Skeletal muscle tissue (tissue), 3 donors: ENCODE measurements at regions not wholly inside any gene's neighbourhood (a gene's known extent, or its start where the extent isn't known, plus 50 kb on each side); places are given as distances from the start of the nearest gene placed in this dataset.

Source experiments
- H3K27ac ChIP-seq: one replicate; pipeline ENCODE4 v1.7.0; 2013; ENCODE audit warnings: mild to moderate bottlenecking, low read depth, low read length, inconsistent platforms
- H3K27me3 ChIP-seq, 3 donors: one replicate each; pipeline ENCODE4 v1.7.0; 2013; ENCODE audit warnings: low read length in 3 of 3; ENCODE audit not compliant: control insufficient read depth in 3 of 3, insufficient read depth in 3 of 3
- H3K36me3 ChIP-seq, 3 donors: one replicate each; pipeline ENCODE4 v1.7.0; 2013; ENCODE audit warnings: low read length in 3 of 3; ENCODE audit not compliant: control insufficient read depth in 3 of 3, insufficient read depth in 3 of 3
- H3K4me1 ChIP-seq, 3 donors: one replicate each; pipeline ENCODE4 v1.7.0; 2013; ENCODE audit warnings: low read length in 3 of 3, mild to moderate bottlenecking in 3 of 3; ENCODE audit not compliant: control insufficient read depth in 3 of 3, insufficient read depth in 3 of 3
- H3K4me3 ChIP-seq, 3 donors: one replicate each; pipeline ENCODE4 v1.7.0; 2013; ENCODE audit warnings: low read length in 3 of 3
- H3K9ac ChIP-seq, 3 donors: one replicate each; pipeline ENCODE4 v1.7.0; 2013; ENCODE audit warnings: low read length in 3 of 3, mild to moderate bottlenecking in 3 of 3, moderate library complexity in 2 of 3, low read depth in 1 of 3
- H3K9me3 ChIP-seq, 3 donors: one replicate each; pipeline ENCODE4 v1.7.0; 2013; ENCODE audit warnings: low read length in 3 of 3; ENCODE audit not compliant: control insufficient read depth in 3 of 3
- donor health status: Osteomylitis.

DNA sequence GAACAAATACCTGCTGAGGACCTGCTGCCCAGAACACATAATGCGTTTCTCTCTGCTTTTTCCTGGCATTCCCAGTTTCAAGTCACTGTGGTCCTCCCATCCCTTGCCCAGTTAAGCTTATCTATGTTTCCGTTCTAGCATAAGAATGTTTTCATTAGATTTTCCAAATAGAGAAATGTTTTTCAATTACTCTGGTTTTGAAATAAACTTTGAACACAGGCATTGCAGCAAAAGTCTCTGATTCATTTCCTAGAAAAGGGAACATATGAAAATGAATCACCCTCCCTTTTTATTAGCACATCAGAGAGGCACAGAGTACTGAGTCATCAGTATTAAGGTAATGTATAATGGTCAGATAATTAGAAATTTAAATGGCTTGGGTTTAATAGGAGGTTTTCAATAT is 201.1 kb upstream of the TMEM260 start:
- Histone ChIP-seq H3K4me3 (no peak overlapping the region), H3K36me3 (no peaks in the 10 kb centered on the region), H3K27ac (no peak overlapping the region), H3K4me1 (peaks cover 0 to 3% (median 0%) of the 10 kb centered on the region in 3 donors), H3K9me3 (peaks cover 0 to 2% (median 0%) of the 10 kb centered on the region in 3 donors), H3K9ac (no peak overlapping the region), H3K27me3 (no peaks in the 10 kb centered on the region)

DNA sequence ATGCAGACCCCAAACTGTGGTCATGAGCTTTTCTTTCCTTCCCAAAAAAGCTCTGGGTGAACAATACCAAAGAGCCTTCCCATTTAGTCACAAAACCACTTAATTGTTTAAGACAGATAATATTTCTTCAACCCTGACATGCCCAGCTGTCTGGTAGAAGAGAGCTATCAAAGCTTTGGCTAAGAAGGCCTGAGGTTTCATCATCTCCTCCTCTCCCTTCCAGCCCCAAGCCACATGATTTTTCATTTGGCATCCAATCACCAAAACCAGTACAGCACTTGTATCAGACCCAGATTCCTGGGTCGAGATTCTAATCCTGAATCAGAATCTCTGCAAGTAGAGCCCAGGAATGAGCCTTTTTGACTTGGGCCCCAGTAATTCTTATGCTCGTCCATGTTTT is 199.6 kb upstream of the TMEM260 start:
- H3K4me1 ChIP-seq: peaks cover 0 to 3% (median 0%) of the 10 kb centered on the region in 3 donors
- no peak overlapping the region for H3K27ac ChIP-seq
- no peak overlapping the region for H3K9ac ChIP-seq
- H3K4me3 ChIP-seq: no peak overlapping the region
- H3K36me3 ChIP-seq: no peaks in the 10 kb centered on the region
- no peaks in the 10 kb centered on the region for H3K27me3 ChIP-seq
- H3K9me3 ChIP-seq: peaks cover 0 to 2% (median 0%) of the 10 kb centered on the region in 3 donors

DNA sequence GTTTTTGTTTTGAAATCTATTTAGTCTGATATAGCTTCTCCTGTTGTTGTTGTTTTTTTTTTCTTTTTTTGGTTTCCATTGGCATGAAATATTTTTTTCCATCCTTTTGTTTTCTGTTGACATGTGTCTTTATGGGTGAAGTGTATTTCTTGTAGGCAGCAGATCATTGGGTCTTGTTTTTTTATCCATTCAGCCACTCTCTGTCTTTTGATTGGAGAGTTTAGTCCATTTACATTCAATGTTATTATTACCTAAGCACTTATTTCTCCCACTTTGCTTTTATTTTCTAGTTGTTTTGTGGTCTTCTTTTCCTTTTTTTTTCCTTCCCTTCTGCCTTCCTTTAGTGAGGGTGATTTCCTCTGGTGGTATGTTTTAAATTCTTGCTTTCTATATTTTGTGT is 193.6 kb upstream of the TMEM260 start:
- Histone ChIP-seq H3K9me3 (peaks cover 0 to 2% (median 0%) of the 10 kb centered on the region in 3 donors), H3K4me3 (no peak overlapping the region), H3K27me3 (no peaks in the 10 kb centered on the region), H3K36me3 (no peaks in the 10 kb centered on the region), H3K9ac (no peak overlapping the region), H3K27ac (no peak overlapping the region), H3K4me1 (no peaks in the 10 kb centered on the region)

DNA sequence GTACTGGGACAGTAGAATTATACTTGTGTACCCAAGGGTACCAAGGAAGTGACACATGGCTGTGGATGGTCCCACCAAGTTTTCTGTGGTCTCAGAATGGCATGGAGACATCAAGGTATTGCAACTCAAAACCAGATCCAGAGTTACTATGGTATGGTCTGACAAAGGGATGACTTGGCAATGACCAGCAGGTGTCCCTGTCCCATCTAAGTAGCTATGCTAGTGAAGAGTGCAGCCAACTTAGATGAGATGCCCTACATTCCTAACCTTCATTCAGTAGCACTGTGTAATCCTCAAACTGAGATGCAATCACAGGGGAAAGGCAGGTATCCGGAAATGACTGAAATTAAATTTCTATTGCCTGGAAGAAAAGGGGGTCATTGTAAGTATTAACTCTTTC is 188.7 kb upstream of the TMEM260 start:
- Histone ChIP-seq H3K4me1 (no peaks in the 10 kb centered on the region), H3K9me3 (no peaks in the 10 kb centered on the region), H3K36me3 (no peaks in the 10 kb centered on the region), H3K9ac (no peak overlapping the region), H3K27ac (no peak overlapping the region), H3K4me3 (no peak overlapping the region), H3K27me3 (no peaks in the 10 kb centered on the region)

DNA sequence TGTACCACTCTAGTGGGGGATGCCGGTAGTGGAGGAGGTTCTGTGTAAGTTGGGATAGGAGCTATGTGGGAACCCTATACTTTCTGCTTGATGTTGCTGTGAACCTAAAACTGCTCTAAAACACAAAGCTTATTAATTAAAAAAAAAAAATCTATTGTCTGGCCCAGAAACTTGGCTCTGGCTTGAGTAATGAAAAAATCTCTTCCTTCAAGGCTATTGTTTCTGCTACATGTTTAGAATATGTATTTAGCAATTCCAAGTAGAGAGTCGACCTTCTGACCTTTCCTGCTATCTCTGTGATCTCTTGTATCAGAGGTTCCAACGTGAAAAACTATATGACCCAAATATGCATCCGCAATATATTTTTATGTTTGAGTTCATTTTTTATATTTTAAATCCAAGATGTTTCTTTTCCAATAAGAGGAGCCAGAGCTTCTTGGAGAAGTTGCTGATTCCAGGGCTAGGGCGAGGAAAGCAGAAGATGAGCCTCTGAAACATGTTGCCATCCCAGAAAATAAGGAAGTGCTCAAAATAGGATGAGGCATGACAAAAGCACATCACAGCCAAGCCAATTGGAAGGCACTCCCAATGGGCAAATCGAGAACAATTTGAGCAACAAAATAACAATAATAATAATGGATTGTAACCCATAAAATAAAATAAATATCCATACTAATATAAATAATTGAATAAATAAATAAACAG is 184.6 kb upstream of the TMEM260 start:
- Histone ChIP-seq H3K9me3 (no peaks in the 10 kb centered on the region), H3K4me3 (no peak overlapping the region), H3K9ac (no peak overlapping the region), H3K27me3 (no peaks in the 10 kb centered on the region), H3K27ac (no peak overlapping the region), H3K36me3 (no peaks in the 10 kb centered on the region), H3K4me1 (no peaks in the 10 kb centered on the region)

DNA sequence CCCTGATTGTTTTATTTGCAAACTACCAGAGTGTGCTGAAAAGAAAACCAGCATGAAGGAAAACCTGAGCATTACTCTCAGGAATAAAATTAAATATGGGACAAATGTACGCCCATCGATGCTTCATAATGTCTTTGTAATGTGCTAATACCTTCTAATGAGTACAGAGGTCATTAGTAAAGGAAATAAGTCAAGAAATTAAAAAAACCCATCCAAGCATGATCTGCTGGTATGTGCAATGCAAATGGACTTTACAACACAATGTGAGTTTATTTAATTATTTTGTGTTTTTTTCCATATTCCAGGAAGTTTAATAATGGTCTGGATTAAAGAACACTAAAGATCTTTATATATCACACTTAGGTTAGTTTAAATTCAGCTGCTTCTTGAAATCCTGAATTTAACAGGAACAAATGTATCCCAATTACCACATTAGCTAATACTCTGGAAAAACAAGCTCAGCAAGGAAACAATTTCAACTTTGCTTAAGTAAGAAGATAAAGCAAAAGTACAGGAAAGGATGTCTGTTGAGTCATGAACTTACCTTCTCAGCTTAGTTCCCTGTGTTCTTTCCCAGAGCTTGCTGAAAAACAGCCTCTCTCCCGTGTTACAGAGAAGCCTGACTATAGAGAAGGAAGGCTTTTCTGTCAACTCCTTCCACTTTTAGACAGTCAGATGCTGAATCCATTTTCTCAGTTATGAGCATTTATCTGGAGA is 179.3 kb upstream of the TMEM260 start:
- Histone ChIP-seq H3K27ac (no peak overlapping the region), H3K36me3 (no peaks in the 10 kb centered on the region), H3K27me3 (no peaks in the 10 kb centered on the region), H3K4me3 (no peak overlapping the region), H3K9me3 (no peaks in the 10 kb centered on the region), H3K4me1 (no peaks in the 10 kb centered on the region), H3K9ac (no peak overlapping the region)

DNA sequence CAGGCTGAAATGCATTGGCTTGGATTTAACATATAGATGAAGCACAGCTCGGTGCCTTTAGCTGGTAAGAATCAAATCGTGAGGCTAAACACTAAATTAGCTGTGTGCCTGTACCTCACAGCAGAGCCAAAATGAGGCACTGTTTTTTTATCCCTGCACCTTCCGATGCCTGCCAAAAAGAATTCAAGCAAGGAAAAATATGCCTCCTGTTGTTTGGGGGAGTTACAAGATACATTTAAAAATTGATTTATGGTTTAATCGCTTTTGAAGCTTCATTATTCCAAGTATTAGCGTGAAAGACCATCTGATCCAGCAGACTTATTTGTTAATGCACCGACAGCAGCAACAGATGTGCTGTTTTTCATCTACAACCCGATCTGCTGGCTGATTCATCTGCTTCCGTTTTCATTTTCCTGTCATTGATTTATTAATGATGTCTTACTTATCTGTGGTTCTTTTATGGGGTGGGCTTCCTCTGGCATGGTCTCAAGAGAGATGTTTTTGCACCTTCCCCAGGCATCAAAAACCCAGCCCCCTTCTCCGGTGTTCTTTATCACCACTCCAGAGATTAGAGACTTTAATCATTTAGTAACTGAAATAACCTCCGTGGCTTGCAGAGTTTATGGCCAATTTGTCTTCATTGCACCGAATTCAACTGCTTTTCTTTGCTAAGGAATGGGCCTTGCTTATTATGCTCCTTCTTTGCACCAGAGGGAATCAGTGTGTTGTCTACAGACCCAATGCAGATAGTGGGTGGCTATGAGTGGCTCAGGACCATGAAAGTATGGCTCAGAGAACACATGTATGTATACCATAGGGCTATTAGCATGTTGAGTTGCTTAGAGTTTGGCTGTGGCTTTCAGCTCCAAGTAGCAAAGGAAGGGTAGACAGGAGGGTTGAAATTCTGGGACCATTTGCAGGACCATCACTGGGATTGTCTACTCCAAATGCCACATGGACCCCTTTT is 166.8 kb upstream of the TMEM260 start:
- H3K4me3 ChIP-seq: no peak overlapping the region
- peaks cover 0 to 2% (median 0%) of the 10 kb centered on the region in 3 donors for H3K9me3 ChIP-seq
- H3K27me3 ChIP-seq: no peaks in the 10 kb centered on the region
- H3K36me3 ChIP-seq: no peaks in the 10 kb centered on the region
- H3K9ac ChIP-seq: no peak overlapping the region
- no peak overlapping the region for H3K27ac ChIP-seq
- H3K4me1 ChIP-seq: no peaks in the 10 kb centered on the region

DNA sequence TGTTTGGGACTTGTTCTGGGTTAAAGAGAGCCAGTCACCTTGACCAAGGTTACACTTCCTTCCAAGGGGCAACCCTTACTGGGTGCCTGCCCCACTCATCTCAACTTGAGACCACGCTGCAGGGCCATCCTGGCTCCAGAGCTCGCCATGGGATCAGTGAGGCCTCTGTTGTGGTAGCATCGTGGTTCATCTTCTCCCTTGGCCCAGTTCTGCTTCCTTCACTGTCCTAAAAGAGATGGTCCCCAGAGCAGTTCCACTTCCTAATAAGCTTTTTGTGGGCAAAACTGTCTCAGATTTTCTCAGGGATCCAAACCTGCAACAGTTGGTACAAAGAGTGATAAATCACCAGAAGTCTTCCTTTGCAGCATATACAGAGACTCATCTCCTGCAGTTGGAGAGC is 165.9 kb upstream of the TMEM260 start:
- Histone ChIP-seq H3K9me3 (peaks cover 0 to 2% (median 0%) of the 10 kb centered on the region in 3 donors), H3K27ac (no peak overlapping the region), H3K9ac (no peak overlapping the region), H3K27me3 (no peaks in the 10 kb centered on the region), H3K36me3 (no peaks in the 10 kb centered on the region), H3K4me3 (no peak overlapping the region), H3K4me1 (no peaks in the 10 kb centered on the region)

DNA sequence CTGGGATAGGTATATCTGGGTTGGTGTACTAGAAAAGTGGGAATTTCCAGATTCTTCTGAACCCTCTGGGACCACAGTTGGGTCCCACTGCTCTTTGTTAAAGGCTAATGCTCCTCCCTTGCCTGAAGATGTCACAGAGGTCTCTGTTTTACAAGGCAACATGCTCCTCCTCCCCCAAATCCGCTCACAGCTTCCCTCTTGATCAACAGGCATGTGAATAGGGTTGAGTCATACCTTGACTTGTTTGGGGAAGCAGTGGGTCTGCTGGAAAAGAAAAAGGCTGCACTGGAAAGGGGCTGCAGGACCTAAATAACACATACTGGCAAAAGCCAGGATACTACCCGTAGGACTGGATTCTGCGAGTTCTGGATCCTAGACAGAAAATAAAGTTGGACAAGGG is 165.4 kb upstream of the TMEM260 start:
- no peak overlapping the region for H3K4me3 ChIP-seq
- H3K9me3 ChIP-seq: peaks cover 0 to 1% (median 0%) of the 10 kb centered on the region in 3 donors
- no peaks in the 10 kb centered on the region for H3K4me1 ChIP-seq
- no peaks in the 10 kb centered on the region for H3K36me3 ChIP-seq
- no peaks in the 10 kb centered on the region for H3K27me3 ChIP-seq
- no peak overlapping the region for H3K9ac ChIP-seq
- H3K27ac ChIP-seq: no peak overlapping the region
